GM10266 (cell line): ENCODE measurements at regions not wholly inside any gene's neighbourhood (a gene's known extent, or its start where the extent isn't known, plus 50 kb on each side); places are given as distances from the start of the nearest gene placed in this dataset.

Experiments
- DNase-seq: peaks from one replicate; pipeline ENCODE4 v3.0.0; 2012; ENCODE audit errors: extremely low spot score
- CTCF ChIP-seq: IDR thresholded peaks from 2 replicates; pipeline ENCODE4 v1.5.1; 2012; ENCODE audit warnings: mild to moderate bottlenecking, low read depth; ENCODE audit not compliant: control insufficient read depth, insufficient read depth; ENCODE audit errors: missing control alignments

DNA sequence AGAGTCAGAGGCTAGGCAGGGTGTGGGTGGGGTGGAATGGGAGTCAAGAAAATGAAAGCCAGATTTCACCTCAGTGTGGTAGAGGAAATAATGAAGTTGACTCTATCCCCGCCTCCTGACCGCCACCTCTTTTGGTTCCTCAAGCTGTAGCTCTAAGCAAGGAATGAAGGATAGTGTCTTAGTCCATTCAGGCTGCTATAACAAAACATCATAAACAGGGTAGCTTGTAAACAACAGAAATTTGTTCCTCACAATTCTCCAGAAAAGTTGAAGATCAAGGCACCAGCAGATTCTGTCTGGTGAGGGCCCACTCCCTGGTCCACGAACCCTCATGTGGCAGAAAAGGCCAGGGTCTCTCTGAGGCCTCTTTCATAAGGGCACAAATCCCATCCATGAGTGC, 109.1 kb upstream of the AMN1 start:
- TF ChIP-seq CTCF: no peak
- DNase-seq: no peak

- no peak for DNase-seq
- TF ChIP-seq CTCF: no peak
Measured at GRCh38 chr12:31835276-31835882, 106.6 kb upstream of the AMN1 start.

DNA sequence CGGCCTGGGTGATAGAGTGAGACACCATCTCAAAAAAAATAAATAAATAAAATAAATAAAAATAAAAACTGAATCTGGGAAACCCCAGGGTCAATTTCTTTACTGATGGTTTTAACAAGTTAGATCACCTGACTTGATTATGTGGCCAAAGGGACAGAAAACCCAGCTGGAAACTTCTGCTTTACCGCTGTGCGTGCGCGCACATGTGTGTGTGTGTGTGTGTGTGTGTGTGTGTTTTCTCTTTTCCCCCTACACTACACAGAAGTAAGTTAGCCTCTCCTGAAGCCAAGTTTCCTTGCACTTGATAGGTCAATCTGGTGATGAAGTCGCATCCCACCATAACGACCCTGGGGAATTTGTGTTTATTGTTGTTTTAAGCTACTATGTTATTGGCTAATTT, 105.3 kb upstream of the AMN1 start:
- TF ChIP-seq CTCF: no peak
- no peak for DNase-seq

- no peak for TF ChIP-seq CTCF
Measured at GRCh38 chr12:31832740-31833729, 104.2 kb upstream of the AMN1 start.

DNA sequence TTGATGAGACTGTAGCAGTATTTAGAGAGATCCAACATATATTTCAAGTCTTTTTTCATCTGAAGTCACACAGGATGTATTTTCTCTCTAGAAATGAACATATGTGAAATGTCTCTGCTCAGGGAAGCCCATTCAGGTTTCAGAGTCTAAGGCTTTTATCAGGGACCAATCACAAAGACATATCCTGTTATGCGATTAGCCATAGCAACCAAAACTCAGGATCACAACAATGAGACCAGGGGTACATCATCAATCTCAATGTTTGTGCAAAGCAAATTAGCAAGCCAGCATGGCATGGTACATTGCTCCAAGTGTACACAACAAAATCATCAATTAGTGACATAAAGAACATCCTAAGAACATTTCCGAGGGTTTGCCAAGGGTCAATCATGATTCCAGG, 99.2 kb upstream of the AMN1 start:
- no peak for TF ChIP-seq CTCF
- no peak for DNase-seq

More at GRCh38 chr12:31832740-31833729, 104.2 kb upstream of the AMN1 start:
- no peak for DNase-seq

GRCh38 chr12:31822761-31823160, 93.9 kb upstream of the AMN1 start:
- DNase-seq: no peak
- TF ChIP-seq CTCF: no peak

- no peak for DNase-seq
- no peak for TF ChIP-seq CTCF
Measured at GRCh38 chr12:31821484-31821883, 92.7 kb upstream of the AMN1 start.
